Liver (tissue), 3 donors: ENCODE measurements at regions not wholly inside any gene's neighbourhood (a gene's known extent, or its start where the extent isn't known, plus 50 kb on each side); places are given as distances from the start of the nearest gene placed in this dataset.

Experiments used
- GABPA ChIP-seq, 2 donors: IDR thresholded peaks in 1 of 2; conservative IDR thresholded peaks in 1 of 2; 2 replicates each; pipeline ENCODE4 v1.6.1; 2016; ENCODE audit warnings: antibody characterized with exemption in 2 of 2, mild to moderate bottlenecking in 1 of 2, moderate library complexity in 1 of 2
- HNF4A ChIP-seq, 2 donors: conservative IDR thresholded peaks; 2 replicates each; pipeline ENCODE4 v1.6.1; 2016; ENCODE audit warnings: antibody characterized with exemption in 2 of 2, mild to moderate bottlenecking in 2 of 2
- SP1 ChIP-seq: IDR thresholded peaks from 2 replicates; pipeline ENCODE4 v1.6.1; 2018; ENCODE audit warnings: antibody characterized with exemption, mild to moderate bottlenecking
- TF ChIP-seq, protein P1 (sequence below): fragments of 150-350 bp; IDR thresholded peaks from 2 replicates; pipeline ENCODE4 v1.5.1; 2017; ENCODE audit warnings: improper control_type of control experiment, low read depth, low read length; ENCODE audit not compliant: missing input control
- donor health status: healthy.
- donor health status: healthy.

DNA sequence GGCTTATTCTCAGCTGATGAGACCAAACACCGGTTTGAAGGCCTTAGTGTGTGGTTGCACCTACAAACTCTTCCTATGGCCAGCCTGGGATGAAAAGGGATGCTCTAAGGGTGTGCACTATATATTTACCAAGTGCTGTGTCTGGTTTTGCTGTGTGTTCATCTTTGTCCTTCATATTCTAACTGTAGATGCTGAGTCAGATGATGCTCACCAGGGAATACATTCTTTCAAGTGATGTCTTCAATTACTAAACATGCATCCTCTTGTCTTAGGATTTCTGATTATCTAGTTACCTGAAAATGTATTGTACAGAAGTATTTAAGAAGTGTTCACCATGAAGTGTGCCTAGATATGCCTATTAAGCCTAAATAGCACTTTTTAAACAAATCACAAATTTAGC lies 1111.6 kb upstream of the ZEB2 start:
- TF ChIP-seq, protein P1, sequence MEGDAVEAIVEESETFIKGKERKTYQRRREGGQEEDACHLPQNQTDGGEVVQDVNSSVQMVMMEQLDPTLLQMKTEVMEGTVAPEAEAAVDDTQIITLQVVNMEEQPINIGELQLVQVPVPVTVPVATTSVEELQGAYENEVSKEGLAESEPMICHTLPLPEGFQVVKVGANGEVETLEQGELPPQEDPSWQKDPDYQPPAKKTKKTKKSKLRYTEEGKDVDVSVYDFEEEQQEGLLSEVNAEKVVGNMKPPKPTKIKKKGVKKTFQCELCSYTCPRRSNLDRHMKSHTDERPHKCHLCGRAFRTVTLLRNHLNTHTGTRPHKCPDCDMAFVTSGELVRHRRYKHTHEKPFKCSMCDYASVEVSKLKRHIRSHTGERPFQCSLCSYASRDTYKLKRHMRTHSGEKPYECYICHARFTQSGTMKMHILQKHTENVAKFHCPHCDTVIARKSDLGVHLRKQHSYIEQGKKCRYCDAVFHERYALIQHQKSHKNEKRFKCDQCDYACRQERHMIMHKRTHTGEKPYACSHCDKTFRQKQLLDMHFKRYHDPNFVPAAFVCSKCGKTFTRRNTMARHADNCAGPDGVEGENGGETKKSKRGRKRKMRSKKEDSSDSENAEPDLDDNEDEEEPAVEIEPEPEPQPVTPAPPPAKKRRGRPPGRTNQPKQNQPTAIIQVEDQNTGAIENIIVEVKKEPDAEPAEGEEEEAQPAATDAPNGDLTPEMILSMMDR, result no peak
- TF ChIP-seq SP1 (no peak), HNF4A (conservative IDR thresholded peaks at IDR 0.05) (no peak), GABPA (IDR thresholded peaks at IDR 0.05 in 1 of 2, conservative IDR thresholded peaks at IDR 0.05 in 1 of 2) (no peak)
